ENCODE measurements at regions not wholly inside any gene's neighbourhood (a gene's known extent, or its start where the extent isn't known, plus 50 kb on each side); places are given as distances from the start of the nearest gene placed in this dataset.
"Not testable (repeated sequence)": the region's sequence is repeated elsewhere in the genome, so short reads cannot be mapped to it uniquely, and the experiment has no call there.

GRCh38 chr10:8386781-8387180, 332.3 kb downstream of the GATA3 start:
- no peak for DNase-seq (ENCODE audit: low read depth)

- DNase-seq (ENCODE audit: low read depth): no peak
Measured at GRCh38 chr10:8389630-8390029, 335.1 kb downstream of the GATA3 start.

GRCh38 chr10:8392216-8392615, 337.7 kb downstream of the GATA3 start:
- DNase-seq (ENCODE audit: low read depth): no peak

DNA sequence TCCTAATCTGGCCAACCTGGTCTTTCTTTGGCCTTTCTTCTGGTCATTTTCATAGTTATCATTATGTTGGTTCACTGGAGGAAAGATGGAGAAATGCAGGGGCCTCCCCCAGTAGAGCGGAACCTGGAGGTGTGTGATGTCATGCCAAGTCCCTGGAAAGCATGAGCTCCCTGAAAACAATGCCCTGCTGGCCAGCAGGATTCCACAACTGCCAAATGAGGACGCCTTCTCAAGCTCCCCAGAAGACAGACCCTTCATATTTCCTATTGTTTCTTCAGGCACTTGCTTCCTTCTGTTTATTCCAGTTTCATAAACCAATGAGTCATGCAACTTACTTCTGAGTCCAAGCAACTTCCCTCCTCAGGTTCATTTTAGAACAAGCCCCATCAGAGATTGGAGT, 339.0 kb downstream of the GATA3 start:
- DNase-seq (ENCODE audit: low read depth): no peak

DNA sequence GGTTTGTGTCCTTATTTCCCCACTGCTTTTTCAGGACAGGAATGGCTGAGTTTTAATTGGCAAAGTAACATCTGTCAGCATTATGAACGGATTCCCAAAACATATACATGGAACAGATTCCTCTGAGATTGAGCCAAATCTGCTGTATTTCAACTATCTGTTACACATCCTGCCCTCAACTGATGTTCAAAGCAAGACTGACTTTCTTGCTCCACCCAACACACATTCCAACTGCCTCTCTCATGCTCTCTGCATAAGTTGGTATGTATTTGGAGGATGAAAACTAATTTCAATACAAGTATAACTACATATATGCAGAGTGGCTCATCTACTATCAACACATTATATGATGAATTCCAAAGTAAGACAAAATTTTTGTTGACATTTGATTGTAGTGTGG, 342.2 kb downstream of the GATA3 start:
- no peak for DNase-seq (ENCODE audit: low read depth)

GRCh38 chr10:8398771-8399170, 344.3 kb downstream of the GATA3 start:
- no peak for DNase-seq (ENCODE audit: low read depth)

DNA sequence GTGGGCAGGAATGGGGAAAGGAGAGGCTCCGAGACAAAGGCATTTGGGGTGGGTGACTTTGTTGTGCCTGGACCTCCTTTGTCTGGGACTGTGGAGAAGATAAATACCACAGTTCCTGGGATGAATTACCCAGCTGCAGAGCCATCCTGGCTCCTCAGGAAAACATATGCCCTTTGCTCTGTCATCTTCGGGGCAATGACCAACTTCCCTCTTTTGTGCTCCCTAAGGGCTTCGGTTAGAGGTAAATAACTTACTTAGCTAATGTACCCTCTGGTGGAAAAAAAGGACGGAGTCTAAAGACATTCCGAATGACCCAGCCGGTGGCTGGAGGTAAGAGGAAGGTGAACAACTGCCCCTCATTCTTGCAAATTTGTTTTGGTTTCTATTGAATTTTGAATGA, 345.7 kb downstream of the GATA3 start:
- DNase-seq (ENCODE audit: low read depth): no peak

DNA sequence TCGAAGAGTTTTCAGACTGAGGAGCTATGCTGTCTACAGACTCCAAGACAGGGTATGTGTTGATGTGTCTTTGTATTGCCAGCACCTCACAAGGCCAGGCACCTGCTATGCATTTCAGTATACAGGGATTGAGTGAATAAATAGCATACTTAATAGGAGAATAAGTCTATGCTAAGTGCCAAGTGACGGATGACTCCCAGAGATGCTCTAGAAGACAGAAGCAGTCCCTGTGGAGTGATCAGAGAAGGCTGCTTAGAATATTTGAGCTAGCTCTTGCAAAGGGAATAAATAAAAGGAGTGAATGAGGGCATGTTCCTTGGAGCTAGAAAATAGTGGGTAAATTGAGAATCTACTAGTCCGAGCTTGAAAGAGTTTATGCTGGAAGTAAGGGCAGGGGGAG, 346.4 kb downstream of the GATA3 start:
- no peak for DNase-seq (ENCODE audit: low read depth)

- no peak for DNase-seq (ENCODE audit: low read depth)
Measured at GRCh38 chr10:8401531-8401930, 347.0 kb downstream of the GATA3 start.

DNA sequence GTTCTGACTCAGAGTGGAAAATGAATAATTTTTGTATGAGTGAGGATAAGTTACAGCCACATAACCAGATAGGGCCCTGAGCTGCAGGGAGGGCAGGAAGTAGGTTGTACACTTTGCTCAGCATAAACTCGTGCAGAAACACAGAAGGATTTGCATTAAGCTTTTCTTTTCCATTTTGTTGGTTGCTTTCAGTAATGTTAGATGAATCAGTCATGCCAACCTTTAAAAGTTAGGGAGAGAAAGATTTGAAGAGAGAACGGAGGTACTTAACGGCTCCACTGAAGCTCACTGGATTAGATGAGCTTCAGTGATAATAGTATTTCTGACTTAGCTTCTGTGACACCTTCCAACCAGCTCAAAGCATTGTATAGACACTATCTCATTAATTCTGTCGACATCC, 348.1 kb downstream of the GATA3 start:
- peak; percentile 20 for DNase-seq (ENCODE audit: low read depth)

- DNase-seq (ENCODE audit: low read depth): no peak
Measured at GRCh38 chr10:8403711-8404371, 349.4 kb downstream of the GATA3 start.

- DNase-seq (ENCODE audit: low read depth): no peak
Measured at GRCh38 chr10:8404721-8405120, 350.2 kb downstream of the GATA3 start.

DNA sequence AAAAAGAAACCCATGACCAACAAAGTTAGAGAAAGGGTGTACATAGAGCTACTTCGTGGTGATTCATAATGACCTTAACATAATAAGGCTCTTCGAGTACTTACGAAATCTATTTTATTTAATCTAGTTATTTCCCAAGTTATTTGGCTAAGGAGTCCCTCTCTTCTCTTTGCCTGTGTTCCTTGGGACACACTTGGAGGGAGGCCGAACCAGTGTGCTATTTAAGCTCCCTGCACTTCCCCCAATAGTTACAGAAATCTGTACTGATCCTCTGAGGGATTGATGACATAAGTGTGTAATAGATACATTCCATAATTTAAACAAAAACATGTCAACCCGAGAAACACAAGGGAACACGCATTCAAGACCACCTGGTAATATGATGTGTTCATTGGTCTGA, 351.1 kb downstream of the GATA3 start:
- DNase-seq (ENCODE audit: low read depth): no peak

- no peak for DNase-seq (ENCODE audit: low read depth)
Measured at GRCh38 chr10:8407501-8408021, 353.1 kb downstream of the GATA3 start.

GRCh38 chr10:8410506-8410905, 356.0 kb downstream of the GATA3 start:
- DNase-seq (ENCODE audit: low read depth): no peak

- DNase-seq (ENCODE audit: low read depth): no peak
Measured at GRCh38 chr10:8412541-8412940, 358.1 kb downstream of the GATA3 start.

DNA sequence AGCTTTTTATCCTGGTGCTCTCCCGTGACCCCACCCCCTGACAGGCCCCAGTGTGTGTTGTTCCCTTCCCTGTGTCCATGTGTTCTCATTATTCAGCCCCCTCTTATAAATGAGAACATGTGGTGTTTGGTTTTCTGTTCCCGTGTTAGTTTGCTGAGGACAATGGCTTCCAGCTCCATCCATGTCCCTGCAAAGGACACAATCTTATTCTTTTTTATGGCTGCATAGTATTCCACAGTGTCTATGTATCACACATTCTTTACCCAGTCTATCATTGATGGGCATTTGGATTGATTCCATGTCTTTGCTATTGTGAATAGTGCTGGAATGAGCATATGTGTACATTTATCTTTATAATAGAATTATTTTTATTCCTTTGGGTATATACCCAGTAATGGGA, 360.5 kb downstream of the GATA3 start:
- not testable (repeated sequence) for DNase-seq (ENCODE audit: low read depth)

DNA sequence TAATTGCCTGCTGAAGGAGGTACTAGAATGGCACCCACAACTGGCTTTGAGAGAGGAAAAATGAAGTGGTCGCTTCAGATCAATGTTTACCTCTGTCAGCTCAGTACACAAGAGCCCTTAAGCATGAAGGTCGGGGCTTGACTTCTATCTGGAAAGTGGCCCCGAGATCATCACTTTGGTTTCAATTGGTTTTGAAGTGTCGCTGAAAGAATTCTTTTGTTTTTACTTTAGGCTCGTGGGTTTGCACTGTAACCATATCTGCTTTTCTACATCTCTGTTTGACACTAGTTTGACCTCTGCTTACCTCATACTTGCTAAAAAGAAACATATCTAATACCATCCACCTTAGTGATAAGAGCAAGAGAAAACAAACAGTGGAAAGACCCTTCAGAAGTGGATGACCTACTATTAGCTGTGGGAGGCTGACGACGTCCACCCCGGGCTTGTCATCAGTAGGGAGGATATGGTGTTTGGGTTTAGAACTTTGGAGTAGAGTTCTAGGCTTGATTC, 361.8 kb downstream of the GATA3 start:
- DNase-seq (ENCODE audit: low read depth): no peak

DNA sequence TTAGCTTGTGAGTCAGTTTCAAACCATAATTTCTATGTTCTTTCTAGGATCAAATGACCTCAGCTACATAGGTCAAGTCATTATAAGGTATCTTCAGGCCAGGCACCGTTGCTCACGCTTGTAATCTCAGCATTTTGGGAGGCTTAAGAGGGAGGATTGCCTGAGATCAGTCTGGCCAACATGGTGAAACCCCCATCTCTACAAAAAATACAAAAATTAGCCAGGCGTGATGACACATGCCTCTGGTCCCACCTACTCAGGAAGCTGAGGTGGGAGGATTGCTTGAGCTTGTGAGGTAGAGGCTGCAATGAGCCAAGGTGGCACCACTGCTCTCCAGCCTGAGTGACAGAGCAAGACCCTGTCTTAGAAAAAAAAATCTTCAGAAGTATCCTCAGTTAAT, 362.3 kb downstream of the GATA3 start:
- DNase-seq (ENCODE audit: low read depth): no peak

- DNase-seq (ENCODE audit: low read depth): no peak
Measured at GRCh38 chr10:8417631-8418030, 363.1 kb downstream of the GATA3 start.

GRCh38 chr10:8418631-8419030, 364.1 kb downstream of the GATA3 start:
- DNase-seq (ENCODE audit: low read depth): no peak

GRCh38 chr10:8420182-8420581, 365.7 kb downstream of the GATA3 start:
- no peak for DNase-seq (ENCODE audit: low read depth)

GRCh38 chr10:8424555-8425211, 370.2 kb downstream of the GATA3 start:
- DNase-seq (ENCODE audit: low read depth): no peak

DNA sequence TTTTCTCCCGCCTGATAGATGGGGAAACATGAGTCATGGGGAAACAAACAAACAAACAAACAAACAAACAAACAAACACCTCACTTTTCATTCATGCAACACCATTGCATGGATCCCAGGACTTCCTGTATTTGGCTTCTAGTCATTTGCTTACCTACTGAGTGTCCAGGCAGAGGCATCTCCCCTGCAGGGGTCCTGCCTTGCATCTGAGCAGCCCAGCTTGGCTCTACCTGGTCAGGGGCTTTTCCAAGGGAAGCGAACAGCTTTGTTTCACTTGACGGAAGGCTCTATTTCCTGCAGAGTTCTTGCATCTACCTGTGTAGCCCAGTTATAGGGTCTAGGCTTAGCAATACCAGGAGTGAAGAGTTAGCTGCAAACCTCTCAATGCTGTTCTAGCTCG, 374.2 kb downstream of the GATA3 start:
- DNase-seq (ENCODE audit: low read depth): no peak
